ENCODE measurements at regions not wholly inside any gene's neighbourhood (a gene's known extent, or its start where the extent isn't known, plus 50 kb on each side); places are given as distances from the start of the nearest gene placed in this dataset.

- Mint-ChIP-seq H3K36me3 (no peaks in the 10 kb centered on the region), H3K4me1 (ENCODE audit: unreplicated experiment) (peaks cover 15% of the 10 kb centered on the region), H3K27ac (no peak overlapping the region), H3K27me3 (peaks cover 14% of the 10 kb centered on the region), H3K9me3 (no peaks in the 10 kb centered on the region), H3K4me3 (no peak overlapping the region)
- no peak for TF ChIP-seq CTCF (conservative IDR thresholded peaks at IDR 0.05)
- DNase-seq (ENCODE audit: extremely low spot score, unreplicated experiment), result no peak
These were observed 221.4 kb downstream of the DRD1 start for GRCh38 chr5:175222621-175223020.

- DNase-seq (ENCODE audit: extremely low spot score, unreplicated experiment), result no peak
- TF ChIP-seq CTCF (conservative IDR thresholded peaks at IDR 0.05), result no peak
- Mint-ChIP-seq H3K4me3 (no peak overlapping the region), H3K27me3 (peaks cover 10% of the 10 kb centered on the region), H3K36me3 (no peaks in the 10 kb centered on the region), H3K27ac (no peak overlapping the region), H3K4me1 (ENCODE audit: unreplicated experiment) (peaks cover 26% of the 10 kb centered on the region), H3K9me3 (no peaks in the 10 kb centered on the region)
These were observed 223.4 kb downstream of the DRD1 start for GRCh38 chr5:175220549-175220948.

- Mint-ChIP-seq H3K9me3 (no peaks in the 10 kb centered on the region), H3K4me1 (ENCODE audit: unreplicated experiment) (peaks cover 26% of the 10 kb centered on the region), H3K27ac (no peak overlapping the region), H3K4me3 (no peak overlapping the region), H3K27me3 (peaks cover 10% of the 10 kb centered on the region), H3K36me3 (no peaks in the 10 kb centered on the region)
- DNase-seq (ENCODE audit: extremely low spot score, unreplicated experiment), result no peak
- TF ChIP-seq CTCF (conservative IDR thresholded peaks at IDR 0.05), result no peak
These were observed 224.6 kb downstream of the DRD1 start for GRCh38 chr5:175219366-175219765.

- no peak for TF ChIP-seq CTCF (conservative IDR thresholded peaks at IDR 0.05)
- Mint-ChIP-seq H3K36me3 (no peaks in the 10 kb centered on the region), H3K4me1 (ENCODE audit: unreplicated experiment) (peaks cover 16% of the 10 kb centered on the region), H3K27ac (no peak overlapping the region), H3K4me3 (no peak overlapping the region), H3K9me3 (no peaks in the 10 kb centered on the region), H3K27me3 (peaks cover 6% of the 10 kb centered on the region)
- no peak for DNase-seq (ENCODE audit: extremely low spot score, unreplicated experiment)
These were observed 227.0 kb downstream of the DRD1 start for GRCh38 chr5:175216991-175217390.

- peaks cover 16% of the 10 kb centered on the region for H3K4me1 Mint-ChIP-seq (ENCODE audit: unreplicated experiment)
These were observed 228.1 kb downstream of the DRD1 start for GRCh38 chr5:175215906-175216305.

More at GRCh38 chr5:175215906-175216305, 228.1 kb downstream of the DRD1 start:
- no peaks in the 10 kb centered on the region for H3K9me3 Mint-ChIP-seq
- peaks cover 6% of the 10 kb centered on the region for H3K27me3 Mint-ChIP-seq
- TF ChIP-seq CTCF (conservative IDR thresholded peaks at IDR 0.05), result no peak
- DNase-seq (ENCODE audit: extremely low spot score, unreplicated experiment), result no peak
- no peak overlapping the region for H3K4me3 Mint-ChIP-seq
- no peaks in the 10 kb centered on the region for H3K36me3 Mint-ChIP-seq
- H3K27ac Mint-ChIP-seq, result no peak overlapping the region

Measured in type B pancreatic cell (in vitro differentiated cells).